Activated naive CD4-positive, alpha-beta T cell treated with anti-CD3 and anti-CD28 coated beads for 36 hours (primary cell): ENCODE measurements at regions not wholly inside any gene's neighbourhood (a gene's known extent, or its start where the extent isn't known, plus 50 kb on each side); places are given as distances from the start of the nearest gene placed in this dataset.

ENCODE experiments used
- CTCF ChIA-PET: fragments of 350-600 bp; sonication (Branson Sonifier 250); formaldehyde crosslinking; loops from one replicate; lab custom pipeline; 2021; ENCODE audit warnings: antibody characterized with exemption; lab: Charles Lee
- DNase-seq: peaks from one replicate; pipeline ENCODE4 v3.0.0-alpha.2; 2020
- H3K27ac Mint-ChIP-seq: one replicate; pipeline ENCODE4 v1.8.0; 2021; ENCODE audit warnings: mild to moderate bottlenecking, mixed read lengths
- H3K27me3 Mint-ChIP-seq: one replicate; pipeline ENCODE4 v1.8.0; 2021; ENCODE audit warnings: low read depth, mixed read lengths
- H3K36me3 Mint-ChIP-seq: one replicate; pipeline ENCODE4 v1.8.0; 2021; ENCODE audit warnings: low read depth, mixed read lengths
- H3K4me1 Mint-ChIP-seq: one replicate; pipeline ENCODE4 v1.8.0; 2021; ENCODE audit warnings: low read depth, mixed read lengths
- H3K4me3 Mint-ChIP-seq: one replicate; pipeline ENCODE4 v1.8.0; 2021; ENCODE audit warnings: mild to moderate bottlenecking, moderate library complexity, mixed read lengths
- H3K9me3 Mint-ChIP-seq: one replicate; pipeline ENCODE4 v1.8.0; 2021; ENCODE audit warnings: mixed read lengths
- intact Hi-C: fragments of 100-400 bp; cut with micrococcal nuclease; formaldehyde crosslinking; loops from one replicate; pipeline ENCODE4 v1.15.1; 2023

DNA sequence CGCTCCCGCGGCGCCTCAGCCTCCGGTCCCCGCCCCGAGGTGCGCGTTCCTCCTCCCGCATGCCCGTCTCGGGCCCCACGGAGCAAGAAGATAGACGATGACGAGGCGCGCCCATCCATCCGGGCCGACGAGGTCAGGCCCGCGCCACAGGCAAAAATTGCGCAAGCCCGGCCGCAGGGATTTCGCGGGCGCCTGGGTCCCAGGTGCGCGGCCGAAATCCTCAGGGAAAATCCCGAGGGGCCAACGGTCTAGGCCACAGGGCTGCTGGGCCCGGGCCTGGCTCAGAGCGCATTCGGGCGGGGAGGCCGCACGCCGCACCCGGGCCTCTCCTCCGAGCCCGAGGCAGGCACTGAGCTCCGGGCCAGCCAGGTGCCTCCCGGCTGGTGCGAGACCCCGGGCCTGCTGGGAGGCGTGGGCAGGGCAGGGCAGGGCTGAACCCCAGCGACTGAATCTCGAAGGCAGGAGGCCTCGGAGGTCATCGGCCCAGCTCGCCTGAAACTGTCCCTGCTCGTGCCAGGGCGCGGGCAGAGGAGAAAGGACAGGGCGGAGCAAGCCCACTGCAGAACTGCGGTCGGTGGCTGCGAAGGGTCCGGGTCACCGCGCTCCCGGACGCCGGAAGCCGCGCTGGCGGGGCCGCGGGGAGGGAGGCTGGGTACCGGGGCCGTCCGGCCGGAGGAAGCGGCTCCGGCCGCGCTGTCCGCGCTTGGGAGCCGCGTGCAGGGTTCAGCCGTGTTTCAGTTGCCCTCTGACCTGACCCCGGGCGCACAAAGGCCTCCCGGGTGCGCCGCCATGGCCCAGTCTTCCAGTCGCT, 66.8 kb downstream of the FOXD1 start:
- no peak for DNase-seq
- CTCF ChIA-PET = no interaction called here

DNA sequence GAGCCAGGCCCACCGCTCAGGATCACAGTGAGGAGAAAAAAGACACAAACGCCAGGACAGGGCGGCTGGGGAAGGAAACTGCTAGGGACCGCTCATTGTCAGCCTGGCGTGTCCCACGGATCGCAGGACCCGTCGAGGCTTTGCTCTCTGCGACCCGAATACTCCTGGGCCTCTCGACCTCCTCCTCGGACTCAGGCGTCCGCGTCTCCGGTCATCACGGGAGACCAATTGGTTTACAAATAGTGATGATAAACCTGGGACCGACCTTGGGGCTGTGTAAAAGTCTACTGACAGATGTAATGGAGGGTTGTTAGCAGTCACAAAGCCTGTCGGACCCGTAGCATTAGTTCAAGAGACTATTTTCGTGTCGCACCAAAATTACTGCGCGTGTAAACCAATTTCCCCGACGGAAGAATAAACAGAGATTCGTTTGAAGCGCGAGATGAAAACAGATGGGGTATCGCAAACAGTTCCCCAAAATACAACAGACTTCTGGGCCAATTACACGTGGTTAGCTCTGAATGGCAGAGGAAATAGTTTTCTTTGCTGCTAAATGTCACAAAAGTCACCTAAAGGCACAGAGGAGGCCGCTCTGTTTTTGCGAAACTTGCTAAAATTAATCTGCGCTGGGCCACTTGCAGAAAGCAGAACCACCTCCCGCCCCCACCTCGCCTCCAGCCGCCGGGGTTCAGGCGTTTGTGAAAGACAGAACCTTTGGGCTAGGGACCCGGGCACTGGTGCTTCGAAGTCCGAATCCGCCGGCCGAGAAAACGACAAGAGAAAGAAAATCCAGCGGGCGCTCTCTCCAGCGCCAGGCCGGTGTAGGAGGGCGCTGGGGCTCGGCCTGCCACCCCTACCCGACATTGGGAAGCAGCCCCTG, 67.6 kb downstream of the FOXD1 start:
- CTCF ChIA-PET = no interaction called here
- peak overlapping the region; percentile 25 for H3K4me3 Mint-ChIP-seq
- peaks cover 15% of the 10 kb centered on the region for H3K9me3 Mint-ChIP-seq
- H3K27ac Mint-ChIP-seq = no peak overlapping the region
- intact Hi-C loops = loop anchor here (2.0 to 10.0 kb wide), 3 partner anchors 62 to 166 kb away; no protein-coding TSS in a partner anchor
- DNase-seq = no peak
- peaks cover 13% of the 10 kb centered on the region for H3K4me1 Mint-ChIP-seq
- peaks cover 73% of the 10 kb centered on the region for H3K27me3 Mint-ChIP-seq
- peaks cover 4% of the 10 kb centered on the region for H3K36me3 Mint-ChIP-seq

More for the DNA sequence above, 66.8 kb downstream of the FOXD1 start:
- intact Hi-C loops = loop anchor here (2.0 to 10.0 kb wide), 3 partner anchors 61 to 167 kb away; no protein-coding TSS in a partner anchor
- H3K27ac Mint-ChIP-seq = no peak overlapping the region
- no peak overlapping the region for H3K4me3 Mint-ChIP-seq
- peaks cover 15% of the 10 kb centered on the region for H3K9me3 Mint-ChIP-seq
- H3K27me3 Mint-ChIP-seq = peaks cover 66% of the 10 kb centered on the region
- H3K4me1 Mint-ChIP-seq = peaks cover 17% of the 10 kb centered on the region
- peaks cover 4% of the 10 kb centered on the region for H3K36me3 Mint-ChIP-seq

DNA sequence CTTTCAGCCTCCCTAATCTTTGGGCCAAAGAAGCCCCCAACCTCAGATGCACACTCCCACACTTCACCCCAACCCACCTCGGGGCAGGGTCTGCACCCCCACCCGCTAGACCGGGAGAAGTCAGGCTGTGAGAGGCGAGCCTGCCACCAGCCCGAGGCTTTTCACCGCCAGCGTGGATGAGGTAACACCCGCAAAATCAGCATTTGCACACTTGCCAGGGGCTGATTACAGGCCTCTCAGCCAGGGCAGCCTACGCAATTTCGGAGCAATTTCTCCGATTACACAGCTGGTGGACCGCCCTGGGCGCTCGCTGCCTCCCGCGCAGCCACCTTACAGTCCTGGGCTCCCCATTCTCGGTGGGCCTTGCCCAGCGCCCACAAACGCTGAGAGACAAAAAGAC, 68.5 kb downstream of the FOXD1 start:
- H3K9me3 Mint-ChIP-seq = peaks cover 12% of the 10 kb centered on the region
- CTCF ChIA-PET = no interaction called here
- DNase-seq = no peak
- peak overlapping the region; percentile 19 for H3K27ac Mint-ChIP-seq
- H3K36me3 Mint-ChIP-seq = peaks cover 4% of the 10 kb centered on the region
- peaks cover 78% of the 10 kb centered on the region for H3K27me3 Mint-ChIP-seq
- no peak overlapping the region for H3K4me3 Mint-ChIP-seq
- intact Hi-C loops = loop anchor here (2.0 to 10.0 kb wide), 3 partner anchors 63 to 165 kb away; no protein-coding TSS in a partner anchor
- peaks cover 13% of the 10 kb centered on the region for H3K4me1 Mint-ChIP-seq

DNA sequence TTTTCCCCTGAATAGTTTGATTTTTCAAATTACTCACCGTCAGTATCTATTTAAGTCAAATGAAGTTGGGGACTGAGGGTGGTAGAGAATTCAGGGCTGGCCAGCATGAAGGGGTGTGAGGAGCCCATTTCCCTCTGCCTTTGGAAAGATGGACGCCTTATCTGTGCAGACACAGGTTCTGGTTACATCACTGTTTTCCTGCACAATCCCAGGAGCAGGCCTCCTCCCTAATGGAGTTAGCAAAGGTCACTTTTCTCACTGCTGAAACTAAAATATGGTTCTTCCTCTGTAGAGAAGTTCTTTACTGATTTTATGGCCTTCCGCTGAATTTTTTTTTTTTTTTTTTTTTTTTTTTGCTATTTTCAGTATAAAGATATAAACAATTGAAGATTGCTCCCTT, 69.1 kb downstream of the FOXD1 start:
- Mint-ChIP-seq H3K27me3 (peaks cover 81% of the 10 kb centered on the region), H3K9me3 (peaks cover 6% of the 10 kb centered on the region), H3K36me3 (peaks cover 4% of the 10 kb centered on the region), H3K4me1 (peaks cover 13% of the 10 kb centered on the region), H3K27ac (no peak overlapping the region), H3K4me3 (no peak overlapping the region)
- CTCF ChIA-PET = interaction anchor here (0.5 kb wide), 1 partner anchor 74 kb away, joined by 3 read pairs; no protein-coding TSS in a partner anchor
- no peak for DNase-seq
- intact Hi-C loops = no loop called here

DNA sequence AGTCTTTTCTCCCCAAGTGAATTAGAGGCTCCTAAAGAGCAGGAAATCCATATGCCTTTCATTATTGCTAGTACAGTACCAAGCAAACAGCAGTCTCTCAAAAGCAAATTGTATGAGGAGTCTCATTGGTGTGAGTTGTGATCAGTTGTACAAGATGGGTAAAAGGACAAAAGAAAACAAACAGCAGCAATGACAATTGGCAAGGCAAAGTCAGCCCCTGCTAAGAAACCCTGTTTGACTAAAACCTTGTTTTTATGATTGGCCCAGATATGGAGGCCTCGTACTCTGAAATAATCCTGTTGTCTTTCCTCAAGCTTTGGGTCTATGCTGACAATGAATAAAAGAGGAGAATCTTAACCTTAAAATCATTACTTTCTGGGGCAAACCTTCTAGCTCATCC, 69.8 kb downstream of the FOXD1 start:
- intact Hi-C loops = no loop called here
- Mint-ChIP-seq H3K4me3 (no peak overlapping the region), H3K27me3 (peaks cover 76% of the 10 kb centered on the region), H3K36me3 (no peaks in the 10 kb centered on the region), H3K4me1 (peaks cover 13% of the 10 kb centered on the region), H3K27ac (no peak overlapping the region), H3K9me3 (peaks cover 1% of the 10 kb centered on the region)
- DNase-seq = no peak
- CTCF ChIA-PET = interaction anchor here (0.5 kb wide), 2 partner anchors 14 to 75 kb away, joined by 3 read pairs; no protein-coding TSS in a partner anchor

DNA sequence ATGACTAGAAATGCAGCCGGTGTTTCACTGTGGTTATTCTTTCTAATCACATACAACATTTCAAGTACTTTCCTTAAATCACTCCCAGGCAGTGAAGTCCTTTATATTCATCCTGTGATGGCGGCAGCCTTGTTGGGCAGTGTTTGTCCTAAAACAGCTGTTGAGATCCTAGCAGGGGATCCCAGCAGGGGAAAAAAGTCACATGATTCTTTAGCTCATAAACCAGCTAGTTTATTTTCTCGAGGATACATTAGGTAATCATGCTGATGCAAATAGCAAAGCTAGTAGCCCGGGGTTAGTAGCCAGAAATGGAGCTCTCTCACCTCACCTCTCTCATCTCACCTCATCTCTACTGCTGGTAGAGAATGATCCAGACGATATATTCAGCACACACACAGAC, 70.5 kb downstream of the FOXD1 start:
- Mint-ChIP-seq H3K9me3 (no peaks in the 10 kb centered on the region), H3K4me1 (peaks cover 13% of the 10 kb centered on the region), H3K36me3 (no peaks in the 10 kb centered on the region), H3K27me3 (peaks cover 71% of the 10 kb centered on the region), H3K4me3 (no peak overlapping the region), H3K27ac (no peak overlapping the region)
- DNase-seq = no peak
- CTCF ChIA-PET = interaction anchor here (0.5 kb wide), 1 partner anchor 15 kb away, joined by 3 read pairs; no protein-coding TSS in a partner anchor
- intact Hi-C loops = no loop called here

DNA sequence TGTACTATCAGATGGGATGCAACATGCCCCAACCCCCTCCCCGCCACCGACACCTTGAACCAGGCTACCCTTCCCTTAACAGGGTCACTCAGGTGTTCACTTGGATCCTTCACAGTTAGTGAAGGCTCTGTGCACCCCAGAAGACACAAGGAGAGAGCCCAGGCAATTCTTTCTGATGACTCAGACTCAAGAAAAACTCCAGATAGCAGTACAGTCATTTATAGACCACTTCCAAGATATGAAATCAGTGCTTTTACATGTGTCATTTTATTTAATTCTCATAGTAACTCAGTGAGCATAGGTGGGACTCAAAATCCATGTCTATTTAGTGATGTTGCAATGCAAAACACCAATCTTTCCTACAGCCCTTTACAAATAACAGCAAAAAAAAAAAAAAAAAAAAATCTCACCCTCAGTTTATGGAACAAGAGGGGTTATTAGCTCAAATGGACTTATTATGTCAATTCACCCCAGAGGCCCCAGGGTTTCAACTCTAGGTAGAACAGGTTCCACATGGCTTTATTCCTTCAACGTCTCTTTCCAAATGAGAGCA, 71.9 kb downstream of the FOXD1 start:
- no peak for DNase-seq
- Mint-ChIP-seq H3K9me3 (no peaks in the 10 kb centered on the region), H3K4me3 (no peak overlapping the region), H3K27ac (no peak overlapping the region), H3K27me3 (peaks cover 72% of the 10 kb centered on the region), H3K4me1 (peaks cover 13% of the 10 kb centered on the region), H3K36me3 (no peaks in the 10 kb centered on the region)
- CTCF ChIA-PET = interaction anchor here (0.6 to 0.9 kb wide), 2 partner anchors 61 to 73 kb away, joined by 3 read pairs; no protein-coding TSS in a partner anchor
- intact Hi-C loops = no loop called here

DNA sequence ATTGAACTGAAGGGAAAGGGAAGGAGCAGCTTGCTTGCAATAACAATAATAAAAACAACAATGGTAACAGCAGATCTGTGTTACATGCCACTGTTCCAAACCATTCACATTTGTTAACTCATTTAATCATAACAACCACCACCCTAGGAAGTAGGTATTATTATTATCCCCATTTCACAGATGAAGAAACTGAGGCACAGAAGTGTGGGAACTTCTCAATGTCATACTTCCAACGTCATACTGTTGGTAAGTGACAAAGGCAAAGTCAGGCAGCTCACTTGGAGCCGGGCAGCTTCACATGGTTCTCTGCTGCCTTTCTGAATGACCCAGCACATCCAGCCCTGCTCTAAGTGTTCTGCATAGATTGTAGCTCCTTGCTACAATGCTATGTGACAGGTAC, 72.6 kb downstream of the FOXD1 start:
- no peak overlapping the region for H3K4me3 Mint-ChIP-seq
- H3K4me1 Mint-ChIP-seq = peaks cover 8% of the 10 kb centered on the region
- DNase-seq = no peak
- H3K27ac Mint-ChIP-seq = no peak overlapping the region
- no peaks in the 10 kb centered on the region for H3K36me3 Mint-ChIP-seq
- H3K9me3 Mint-ChIP-seq = no peaks in the 10 kb centered on the region
- CTCF ChIA-PET = no interaction called here
- H3K27me3 Mint-ChIP-seq = peaks cover 74% of the 10 kb centered on the region
- intact Hi-C loops = no loop called here

DNA sequence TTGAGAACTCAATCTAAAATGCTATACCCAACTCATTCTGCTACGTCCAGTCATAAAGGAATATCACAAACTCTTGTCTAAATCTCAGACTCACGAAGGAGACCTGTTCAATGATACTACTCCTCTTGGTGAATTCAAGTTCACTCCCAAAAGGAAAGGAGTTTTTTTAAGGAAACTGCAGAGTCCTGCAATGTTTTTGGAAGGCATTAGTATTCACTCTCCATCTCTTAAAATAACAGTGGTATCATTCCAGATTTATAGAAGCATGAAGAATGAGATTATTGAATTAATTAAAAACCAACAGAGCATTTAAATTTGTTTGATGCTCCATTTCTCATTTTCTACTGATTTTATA, 73.4 kb downstream of the FOXD1 start:
- intact Hi-C loops = no loop called here
- Mint-ChIP-seq H3K27ac (no peak overlapping the region), H3K36me3 (no peaks in the 10 kb centered on the region), H3K4me1 (peaks cover under 1% of the 10 kb centered on the region), H3K9me3 (no peaks in the 10 kb centered on the region), H3K27me3 (peaks cover 66% of the 10 kb centered on the region), H3K4me3 (no peak overlapping the region)
- DNase-seq = no peak
- CTCF ChIA-PET = no interaction called here

DNA sequence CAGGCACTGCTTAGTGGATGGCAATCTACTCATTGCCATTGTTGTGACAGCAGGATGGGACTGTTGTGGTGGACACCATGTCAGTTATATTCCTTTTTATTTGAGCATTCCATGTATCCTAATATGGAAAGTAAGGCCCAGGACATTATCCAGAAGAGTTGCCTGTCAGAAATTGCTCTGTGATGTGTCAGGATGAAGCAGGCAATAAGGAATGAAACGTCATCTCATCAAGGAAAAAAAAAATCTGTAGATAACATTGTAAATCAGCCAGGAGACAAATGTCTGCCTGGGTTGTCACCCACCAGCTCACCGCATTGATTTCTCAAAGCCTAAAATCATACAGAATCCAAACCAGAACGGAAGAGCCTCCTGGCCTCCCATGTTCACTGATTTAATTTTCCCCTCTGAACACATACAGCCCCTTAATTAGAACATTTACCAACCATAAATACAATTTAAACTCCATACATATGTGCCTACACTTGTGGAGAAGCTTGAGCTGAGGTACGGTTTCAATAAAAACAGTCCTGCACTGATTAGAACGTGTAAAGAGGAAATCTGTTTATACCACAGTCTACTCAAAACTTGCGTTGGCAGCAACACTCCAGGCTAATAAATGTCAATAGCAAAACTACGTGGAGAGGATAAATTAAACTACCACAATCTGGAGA, 73.9 kb downstream of the FOXD1 start:
- Mint-ChIP-seq H3K4me1 (no peaks in the 10 kb centered on the region), H3K27me3 (peaks cover 64% of the 10 kb centered on the region), H3K27ac (no peak overlapping the region), H3K36me3 (no peaks in the 10 kb centered on the region), H3K4me3 (no peak overlapping the region), H3K9me3 (no peaks in the 10 kb centered on the region)
- no peak for DNase-seq
- CTCF ChIA-PET = no interaction called here
- intact Hi-C loops = no loop called here

DNA sequence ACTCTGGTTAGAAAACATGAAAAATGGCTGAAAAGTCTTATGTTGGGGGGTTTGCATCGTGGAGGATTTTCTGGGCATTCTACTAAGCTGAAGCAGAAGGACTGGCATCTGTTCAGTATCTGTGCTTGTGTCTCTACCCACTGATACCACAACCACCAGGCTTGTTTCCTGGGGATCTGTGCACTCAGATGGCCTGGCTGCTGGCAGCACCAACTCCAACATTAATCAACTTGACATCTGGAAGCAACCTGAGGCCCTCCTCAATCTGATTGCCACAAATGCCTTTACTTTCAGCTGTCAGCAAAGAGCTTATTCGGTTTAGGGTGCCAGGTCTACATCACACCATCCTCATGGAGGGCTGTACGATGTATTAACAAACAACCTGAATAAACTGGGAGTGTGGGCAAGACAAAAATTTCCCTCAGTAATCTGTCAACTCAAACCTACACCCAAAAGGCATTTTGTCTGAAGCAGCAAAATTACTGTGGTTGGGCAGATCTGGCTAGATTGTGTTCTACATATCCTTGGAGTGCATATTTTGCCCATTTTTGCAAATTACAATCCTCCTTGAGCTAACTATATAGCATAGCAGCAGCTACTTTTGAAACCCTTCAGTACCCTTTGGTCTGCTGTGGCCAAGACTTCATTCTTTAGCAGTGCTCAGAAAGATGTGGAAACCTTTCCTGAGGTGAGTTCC, 74.6 kb downstream of the FOXD1 start:
- Mint-ChIP-seq H3K36me3 (no peaks in the 10 kb centered on the region), H3K9me3 (no peaks in the 10 kb centered on the region), H3K4me3 (no peak overlapping the region), H3K27ac (no peak overlapping the region), H3K4me1 (no peaks in the 10 kb centered on the region), H3K27me3 (peaks cover 63% of the 10 kb centered on the region)
- CTCF ChIA-PET = no interaction called here
- intact Hi-C loops = no loop called here
- DNase-seq = no peak
